GM21576 (cell line): ENCODE measurements at regions not wholly inside any gene's neighbourhood (a gene's known extent, or its start where the extent isn't known, plus 50 kb on each side); places are given as distances from the start of the nearest gene placed in this dataset.

ENCODE experiments used
- ATAC-seq: cut with Tn5 transposase; IDR thresholded peaks from one replicate; pipeline ENCODE4 v1.9.1; 2021; ENCODE audit warnings: mild to moderate bottlenecking, moderate library complexity; ENCODE audit not compliant: unreplicated experiment

DNA sequence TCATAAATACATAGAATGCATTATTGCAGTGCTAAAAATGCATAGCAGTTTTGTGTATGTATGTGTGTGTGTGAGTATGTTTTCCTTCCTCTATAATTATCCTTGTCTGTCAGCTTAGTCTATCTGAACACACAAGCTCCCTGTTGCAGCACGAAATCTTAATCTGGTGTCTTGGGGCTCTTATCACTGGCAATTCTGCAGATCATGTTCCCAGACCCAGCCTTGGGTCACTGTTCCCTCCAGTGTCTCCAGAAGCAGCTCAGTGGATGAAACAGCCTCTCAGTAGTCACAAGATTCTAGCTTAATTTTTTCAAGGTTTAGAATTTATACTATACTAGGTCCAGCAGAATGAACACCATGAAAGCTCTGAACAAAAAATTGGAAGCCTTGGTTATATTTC is 777.9 kb downstream of the MRPL39 start:
- ATAC-seq = no peak

DNA sequence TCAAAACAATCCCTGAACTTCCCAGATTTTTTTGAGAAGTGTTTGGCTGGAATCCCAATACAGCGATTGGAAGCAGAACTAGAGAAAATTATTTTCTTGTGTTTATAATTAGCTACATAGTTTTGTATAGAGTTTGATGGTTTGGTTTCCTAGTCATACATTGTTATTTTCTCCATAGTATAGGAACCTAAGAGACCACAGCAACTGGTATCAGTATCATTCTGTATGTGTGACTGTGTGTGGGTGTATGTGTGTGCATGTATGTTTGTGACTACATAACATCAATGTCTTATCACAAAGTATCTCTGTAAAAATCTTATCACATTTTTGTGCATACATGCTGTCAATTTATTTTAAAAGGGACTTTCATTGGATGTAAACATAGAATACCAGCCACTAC is 780.5 kb downstream of the MRPL39 start:
- no peak for ATAC-seq

DNA sequence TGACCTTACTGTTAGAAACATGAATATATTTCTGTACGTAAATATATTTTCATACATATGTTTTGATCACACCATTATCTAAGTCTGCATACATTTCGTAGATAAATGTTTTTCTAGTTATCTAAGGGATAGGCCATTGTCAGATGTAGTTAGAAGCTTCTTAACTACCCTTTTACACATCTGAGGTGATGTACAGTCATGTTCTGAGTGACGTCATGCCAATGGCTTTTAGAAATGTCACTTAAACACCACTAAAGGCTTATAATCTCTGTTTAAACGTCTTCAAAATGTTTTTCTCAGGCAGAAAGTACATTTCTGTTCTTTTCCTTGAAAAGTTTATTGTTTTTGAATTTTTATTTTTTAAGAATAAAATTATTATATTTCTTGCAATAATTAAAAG is 781.9 kb downstream of the MRPL39 start:
- no peak for ATAC-seq

DNA sequence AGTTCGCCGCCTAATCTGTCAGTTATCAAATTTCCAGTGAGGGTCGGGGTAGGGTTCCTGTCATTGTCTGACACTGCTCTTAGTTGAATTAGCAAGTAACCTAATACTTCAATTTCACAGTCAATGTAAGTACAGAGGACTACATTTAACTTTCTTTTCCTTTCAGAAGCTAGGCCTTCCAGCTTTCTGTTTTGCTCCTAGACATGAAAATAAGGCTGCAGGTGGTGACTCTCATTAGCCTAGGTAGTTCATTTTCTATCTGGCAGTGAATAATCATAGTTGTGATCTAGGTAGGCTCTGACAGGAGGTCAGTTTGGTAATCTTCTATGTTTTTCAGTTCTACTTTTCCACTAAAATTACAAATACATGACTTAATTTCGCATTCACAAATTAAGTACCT is 783.1 kb downstream of the MRPL39 start:
- no peak for ATAC-seq

DNA sequence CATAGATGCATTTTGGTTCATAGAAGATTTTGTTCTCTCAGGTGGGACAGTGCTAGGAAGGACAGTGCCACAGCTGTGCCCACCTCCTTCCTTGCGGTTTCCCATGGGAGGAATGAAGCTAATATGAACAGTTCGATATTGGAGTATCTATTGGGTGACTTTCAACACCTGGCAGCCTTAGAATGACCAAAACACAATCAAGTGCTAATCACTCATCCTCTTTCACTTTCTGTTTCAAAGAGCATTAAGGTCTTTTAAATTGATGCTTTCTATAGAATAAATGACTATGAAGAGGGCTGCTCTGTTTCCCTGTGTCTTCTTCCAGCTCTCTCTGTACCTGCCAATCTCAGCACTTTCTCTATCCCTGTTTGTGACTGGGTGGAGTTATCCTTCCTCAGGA is 784.0 kb downstream of the MRPL39 start:
- no peak for ATAC-seq

DNA sequence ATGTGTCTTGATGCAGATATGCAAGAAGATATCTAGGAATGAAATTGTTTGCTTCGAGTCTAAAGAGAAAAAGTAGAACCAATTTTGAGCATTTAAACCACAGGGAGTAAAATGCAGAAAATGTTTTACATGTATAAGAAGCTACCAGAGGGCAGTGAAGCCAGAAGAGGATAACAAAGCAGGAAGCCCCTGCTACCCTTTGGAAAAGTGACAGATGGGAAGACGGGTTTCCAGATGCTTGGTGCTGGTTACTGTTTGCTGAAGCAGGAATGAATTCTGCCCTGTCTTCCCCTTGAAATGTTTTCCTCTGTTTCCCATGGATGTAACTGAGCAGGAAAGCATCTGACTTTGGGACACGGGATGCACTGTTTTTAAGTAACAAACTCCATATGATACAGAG is 822.2 kb downstream of the MRPL39 start:
- ATAC-seq = no peak

DNA sequence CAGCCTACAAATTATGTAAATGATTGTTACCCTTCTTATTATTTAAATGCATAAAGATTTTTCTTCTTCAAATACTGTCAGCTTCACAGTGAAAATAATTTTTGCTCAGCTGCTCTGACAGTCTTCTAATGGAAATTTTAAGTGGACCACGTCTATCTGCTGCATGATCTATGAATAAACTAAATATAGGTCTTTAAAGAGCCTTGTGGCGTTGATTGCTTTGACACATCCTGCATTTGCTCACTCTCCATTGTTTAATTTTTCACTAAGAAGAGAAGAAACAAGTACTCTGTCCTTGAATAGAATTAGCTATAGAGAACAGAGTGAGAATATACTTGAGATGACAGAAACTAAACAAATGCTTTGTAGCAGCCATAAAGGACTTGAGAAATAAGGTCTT is 826.1 kb downstream of the MRPL39 start:
- ATAC-seq = no peak

DNA sequence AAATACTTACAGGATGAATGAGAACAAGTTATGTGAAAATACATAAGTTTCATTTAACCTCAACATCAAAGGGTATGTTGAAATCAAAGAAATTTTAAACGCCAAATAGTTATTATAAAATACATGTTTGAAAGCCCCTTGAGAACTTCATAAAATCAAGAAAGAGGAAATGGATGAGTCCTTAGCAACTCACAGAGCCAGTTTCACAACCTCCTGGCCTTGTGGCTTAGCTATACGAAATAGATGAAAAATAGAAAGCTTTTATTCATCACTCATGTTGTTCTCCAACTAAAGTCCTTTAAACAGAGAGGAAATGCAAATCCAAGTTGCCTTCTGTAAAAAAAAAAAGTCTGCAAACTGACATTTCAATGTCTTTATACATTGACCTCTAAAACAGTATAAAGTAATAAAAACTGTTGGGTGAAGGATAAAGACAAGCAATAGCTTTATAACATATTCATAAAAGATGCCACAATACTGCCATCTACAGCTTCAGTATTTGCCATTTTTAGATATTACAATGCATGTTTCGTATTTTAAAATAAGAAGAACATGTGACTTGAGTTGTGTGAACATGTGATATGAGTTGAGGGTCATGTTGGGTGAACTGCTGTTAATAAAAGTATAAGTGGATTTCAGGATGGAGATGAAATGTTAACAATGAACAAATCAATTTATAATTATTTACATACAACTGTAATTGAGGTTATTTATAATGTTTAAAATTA is 847.8 kb downstream of the MRPL39 start:
- ATAC-seq = no peak

DNA sequence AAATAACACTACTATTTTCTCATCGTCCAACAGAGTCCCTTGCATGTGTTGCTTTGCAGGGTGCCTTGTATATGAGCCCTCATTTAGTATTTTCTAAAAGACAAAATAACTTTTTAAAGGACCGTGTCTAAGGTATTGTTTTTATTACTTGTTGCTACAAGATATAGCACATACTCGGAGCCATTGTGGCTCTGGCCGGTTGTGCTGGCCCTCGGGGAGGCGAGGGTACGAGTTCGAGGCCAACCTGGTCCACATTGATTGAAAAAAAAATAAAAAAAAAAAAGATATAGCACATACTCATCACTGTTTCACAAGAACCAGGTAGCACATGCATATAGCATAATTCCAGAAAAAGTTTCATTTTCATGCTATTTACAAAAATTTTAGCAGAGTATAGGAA is 869.2 kb downstream of the MRPL39 start:
- ATAC-seq = no peak

DNA sequence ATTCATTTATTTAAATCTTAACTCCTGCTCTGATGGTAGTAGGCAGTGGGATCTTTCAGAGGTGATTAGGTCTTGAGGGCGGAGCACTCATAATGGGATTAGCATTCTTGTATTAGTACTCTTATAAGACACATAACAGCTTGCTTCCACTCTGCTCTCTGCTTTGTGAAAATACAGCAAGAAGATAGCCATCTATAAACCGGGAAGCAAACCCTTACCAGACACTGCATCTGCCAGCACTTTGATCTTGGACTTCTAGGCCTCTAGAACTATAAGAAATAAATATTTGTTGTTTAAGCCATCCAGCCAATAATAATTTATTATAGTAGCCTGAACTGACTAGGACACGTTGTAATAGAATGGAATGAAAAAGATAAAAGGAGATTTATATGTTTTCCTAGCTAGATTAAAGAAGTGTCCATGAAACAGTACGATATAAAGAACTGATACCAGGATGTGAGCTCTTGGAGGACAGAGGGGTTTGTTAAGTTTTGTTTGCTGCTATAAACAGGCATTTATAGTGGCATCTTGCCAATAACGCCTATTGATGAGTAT is 869.9 kb downstream of the MRPL39 start:
- ATAC-seq = no peak

DNA sequence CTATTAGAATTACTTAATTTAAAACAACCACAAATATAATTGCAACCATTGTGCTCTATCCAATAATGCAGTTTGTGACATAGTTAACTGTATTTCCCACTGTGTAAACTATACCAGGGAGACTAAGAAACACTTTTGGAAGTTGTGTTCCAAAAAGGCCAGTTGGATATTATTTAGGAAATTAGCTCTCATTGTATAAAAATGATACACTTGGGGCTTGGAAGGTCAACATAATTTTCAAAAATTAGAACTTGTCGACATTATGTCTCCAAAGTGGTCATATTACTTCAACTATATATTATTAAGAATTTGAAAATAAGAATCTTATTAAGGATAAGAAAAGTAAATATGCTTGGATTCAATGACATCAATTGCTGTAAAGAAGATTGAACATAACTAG is 876.6 kb downstream of the MRPL39 start:
- no peak for ATAC-seq

DNA sequence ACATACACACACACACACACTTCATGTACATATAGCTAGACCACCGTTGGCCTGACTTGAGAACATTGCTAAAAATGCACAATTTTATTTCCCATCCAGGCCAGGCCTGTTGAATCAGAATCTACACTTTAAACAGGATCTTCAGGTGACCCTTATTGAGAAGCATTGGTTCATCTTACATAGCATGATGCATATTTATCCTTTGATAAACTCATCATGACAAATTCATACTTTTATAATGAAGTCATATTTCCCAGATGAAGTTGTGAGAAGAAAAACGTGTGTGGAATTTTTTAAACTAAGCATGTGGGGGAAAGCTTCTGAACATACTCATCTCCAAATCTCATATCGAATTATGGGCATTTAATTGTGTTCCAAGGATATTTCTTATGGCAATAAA is 877.7 kb downstream of the MRPL39 start:
- ATAC-seq = no peak

DNA sequence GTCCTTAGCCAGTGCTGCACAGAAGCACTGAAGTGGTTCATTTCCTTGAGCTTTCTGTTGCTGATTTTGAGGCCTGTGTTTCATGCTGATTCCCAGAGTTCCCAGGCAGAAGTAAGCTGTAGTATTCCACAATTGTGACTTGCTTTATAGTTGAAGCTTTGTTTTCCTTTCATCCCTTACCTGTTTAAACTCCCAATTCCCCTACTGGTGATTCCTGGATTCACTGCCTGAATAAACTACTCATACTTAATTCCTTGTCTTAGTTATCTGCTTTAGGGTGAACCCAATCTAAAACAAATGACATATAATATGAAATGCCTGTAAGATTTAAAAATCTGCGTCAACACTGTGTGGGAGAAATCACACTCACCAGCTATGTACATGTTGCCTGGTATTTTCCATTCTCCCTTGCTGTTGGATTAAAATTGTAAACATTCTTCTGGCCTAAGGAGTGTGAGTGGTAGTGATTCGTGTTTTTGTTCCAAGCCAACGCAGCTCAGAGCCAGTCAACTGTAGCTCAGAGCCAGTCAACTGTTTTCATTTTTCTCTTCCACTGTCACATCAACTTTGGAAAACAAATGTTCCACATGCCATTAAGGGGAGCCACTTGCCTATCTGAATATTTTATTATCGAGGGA is 879.4 kb downstream of the MRPL39 start:
- no peak for ATAC-seq

DNA sequence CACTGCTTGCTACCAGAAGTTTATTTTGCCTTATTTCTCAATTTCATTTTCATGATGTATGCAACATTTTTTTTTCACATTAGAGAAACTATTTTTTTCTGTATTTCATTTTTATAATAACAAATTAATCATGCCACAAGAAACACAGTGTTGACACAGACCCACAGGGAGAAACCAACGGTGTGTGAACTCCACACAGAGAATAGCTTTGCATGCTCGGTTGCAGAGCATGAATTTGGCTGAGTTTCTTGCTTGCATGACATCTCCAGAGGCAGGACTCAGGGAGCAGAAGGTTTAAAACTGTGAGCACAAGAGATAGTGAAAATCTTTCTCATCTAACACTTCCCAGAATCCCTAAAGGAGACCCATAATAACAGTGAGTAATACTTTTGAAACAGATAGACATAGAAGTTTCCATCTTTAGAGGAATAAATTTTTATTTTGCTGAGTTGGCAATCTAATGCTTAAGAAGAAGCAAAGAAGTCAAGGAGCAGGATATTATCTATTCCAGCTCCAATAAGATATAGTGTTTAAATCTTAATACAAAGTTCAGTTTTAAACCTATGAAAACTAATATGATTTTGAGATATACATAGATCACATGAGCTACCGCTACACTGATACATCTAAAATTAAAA is 890.9 kb downstream of the MRPL39 start:
- no peak for ATAC-seq

DNA sequence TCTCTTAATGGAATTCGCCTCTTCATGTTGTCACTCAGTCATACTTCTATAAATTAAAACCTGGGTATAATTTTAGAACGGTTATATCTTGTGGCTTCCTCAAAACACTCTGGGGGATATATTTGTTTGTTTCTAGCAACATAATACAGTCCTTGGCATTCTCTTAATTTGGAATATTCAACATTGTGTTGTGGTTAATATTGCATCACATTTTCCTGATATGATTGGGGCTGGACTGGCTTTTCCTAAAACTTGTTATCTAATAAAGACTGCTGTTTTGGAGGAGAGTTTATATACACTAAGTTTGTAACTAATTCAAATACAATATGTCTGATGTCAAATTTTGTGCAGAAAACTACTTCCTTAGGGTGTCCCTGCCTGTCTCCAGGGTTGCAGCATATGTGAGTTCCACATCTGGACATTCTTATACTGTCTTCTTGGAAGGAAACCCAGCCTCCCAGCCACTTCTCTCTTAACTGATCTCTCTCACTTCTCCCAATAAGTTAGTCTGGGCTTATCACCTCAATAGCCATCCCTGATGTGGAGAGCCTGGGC is 892.6 kb downstream of the MRPL39 start:
- ATAC-seq = no peak

DNA sequence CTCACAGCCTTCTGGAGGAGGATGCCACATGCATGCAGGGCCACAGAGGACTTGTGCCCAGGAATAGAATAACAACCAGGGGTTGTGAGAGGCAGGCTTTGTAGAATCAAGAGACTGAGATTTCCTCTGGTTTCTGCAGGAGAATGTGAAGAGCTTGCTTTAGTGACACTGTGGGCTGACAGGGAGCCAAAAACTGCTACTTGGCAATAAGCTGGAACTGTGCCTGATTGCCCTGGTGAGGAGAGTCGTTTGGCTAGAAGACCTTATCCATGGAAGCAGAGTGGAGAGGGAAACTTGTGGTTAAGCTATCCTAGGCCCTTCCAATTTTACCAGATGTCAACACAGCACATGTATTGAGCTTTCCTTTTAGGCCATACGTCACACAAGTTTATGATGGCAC is 902.1 kb downstream of the MRPL39 start:
- ATAC-seq = no peak

DNA sequence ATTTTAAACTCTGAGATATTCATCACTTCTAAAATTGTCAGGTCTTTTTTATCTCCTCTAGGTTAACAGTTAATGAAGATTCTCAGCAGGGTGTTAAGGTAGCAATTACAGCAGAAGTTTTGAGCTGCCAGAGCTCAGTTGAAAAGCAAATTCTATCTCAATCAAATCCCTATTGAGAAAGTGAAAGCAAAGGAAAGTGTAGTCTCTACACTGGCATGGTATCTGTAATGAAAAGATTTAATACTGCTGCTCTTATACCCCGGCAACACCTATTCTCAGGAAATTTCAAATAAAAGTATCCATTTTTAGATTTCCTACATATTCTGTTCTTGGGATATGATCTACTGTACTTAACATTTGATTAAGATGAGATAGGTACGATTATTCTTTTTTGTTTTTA is 913.5 kb downstream of the MRPL39 start:
- no peak for ATAC-seq

DNA sequence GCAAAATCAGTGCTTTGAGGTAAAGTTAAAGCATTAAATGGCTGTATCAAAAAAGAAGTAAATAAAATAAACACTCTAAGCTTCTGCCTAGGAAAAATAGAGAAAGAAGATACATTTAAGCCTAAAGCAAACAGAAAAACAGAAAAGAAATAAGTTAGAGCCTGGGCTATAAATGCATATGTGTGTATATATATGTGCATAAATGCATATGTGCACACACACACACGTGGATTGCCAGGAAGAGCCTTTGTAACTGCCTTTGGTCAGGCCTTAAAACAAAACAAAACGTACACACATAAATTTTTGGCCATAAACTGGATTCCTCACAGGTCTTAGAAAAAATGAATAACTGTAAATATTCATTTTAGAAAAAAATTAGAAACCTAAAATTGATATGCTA is 925.8 kb downstream of the MRPL39 start:
- no peak for ATAC-seq

DNA sequence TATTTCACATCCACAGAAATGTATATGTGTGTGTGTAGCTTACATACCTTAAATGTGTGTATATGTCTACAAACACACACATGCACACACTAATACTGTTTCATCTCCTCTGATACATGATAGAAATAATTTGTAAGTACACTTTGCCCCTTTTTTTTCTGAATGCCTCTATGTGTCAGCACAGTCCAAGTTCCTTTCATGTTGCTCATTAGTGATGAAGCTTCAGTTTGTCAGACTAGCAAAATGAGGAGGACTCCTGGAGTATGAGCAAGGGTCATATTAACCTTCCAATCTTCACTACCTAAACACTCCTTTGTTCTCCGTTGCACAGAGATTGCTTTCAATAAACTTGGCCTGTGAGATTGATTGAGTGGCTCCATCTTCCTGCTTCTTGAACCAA is 935.4 kb downstream of the MRPL39 start:
- ATAC-seq = no peak

DNA sequence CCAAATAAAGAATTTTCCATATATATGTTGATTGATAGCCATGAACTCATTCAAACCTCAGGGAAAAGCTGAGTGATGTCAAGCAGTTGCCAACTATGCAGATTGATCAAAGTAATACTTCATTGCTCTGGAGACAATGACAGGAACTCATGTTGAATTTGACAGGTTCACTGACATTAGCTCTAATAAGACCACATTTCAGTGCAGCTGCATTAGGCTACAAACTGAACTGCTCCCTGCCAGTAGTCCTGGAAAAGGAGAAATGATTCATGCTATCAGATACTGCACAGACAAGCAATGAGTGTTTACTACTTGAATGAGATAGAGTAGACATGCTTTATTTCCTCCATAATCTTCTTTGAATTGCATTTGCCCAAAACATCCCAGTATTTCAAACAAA is 948.4 kb downstream of the MRPL39 start:
- ATAC-seq = no peak

DNA sequence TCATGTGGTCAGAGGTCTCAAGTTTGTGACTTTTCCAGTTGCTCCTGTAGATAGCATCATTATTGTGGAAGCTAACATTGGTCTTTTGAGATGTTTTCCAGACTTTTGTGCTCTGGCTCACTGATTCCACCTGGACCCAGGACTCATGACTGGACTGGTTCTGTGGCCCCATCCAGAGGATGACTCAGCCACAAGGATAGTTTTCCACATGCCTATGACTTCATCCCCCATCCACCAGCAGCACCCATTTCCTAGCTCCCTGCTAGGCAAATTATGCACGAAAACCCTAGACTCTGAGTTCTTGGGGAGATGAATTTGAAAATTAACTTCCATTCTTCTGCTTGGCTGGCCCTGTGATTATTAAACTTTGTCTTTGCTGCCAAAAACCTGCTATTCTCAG is 949.3 kb downstream of the MRPL39 start:
- no peak for ATAC-seq

DNA sequence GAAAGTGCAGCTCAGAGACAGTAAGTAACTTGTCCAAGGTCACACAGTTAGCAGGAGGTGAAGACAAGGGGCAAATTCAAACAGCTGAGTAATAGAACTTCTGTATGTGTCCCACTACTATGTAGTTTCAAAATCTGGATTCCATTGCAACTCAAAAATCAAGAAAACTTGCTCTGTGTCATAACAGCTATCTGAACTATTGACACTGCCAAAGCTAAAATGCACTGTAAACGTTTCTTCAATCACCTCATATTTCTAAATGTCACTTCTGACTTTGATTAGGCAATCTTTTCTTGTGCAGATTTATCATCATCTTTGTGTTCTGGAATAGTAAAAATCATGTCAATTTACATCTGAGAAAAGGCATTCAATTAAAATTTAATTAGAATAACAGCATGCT is 957.6 kb downstream of the MRPL39 start:
- no peak for ATAC-seq
